Endothelial cell of umbilical vein (primary cell): ENCODE measurements at regions not wholly inside any gene's neighbourhood (a gene's known extent, or its start where the extent isn't known, plus 50 kb on each side); places are given as distances from the start of the nearest gene placed in this dataset.

ENCODE experiments used
- BruUV-seq: library from RNA; stranded (reverse); fragments of 400-500 nt; replicated peaks from 2 replicates; lab custom pipeline; 2021; lab: Mats Ljungman, UMichigan
- CTCF ChIA-PET: fragments of 300-600, 350-600 bp; sonication (Branson Sonifier 250); formaldehyde crosslinking; loops from one replicate; lab custom pipeline; 2021; ENCODE audit warnings: antibody characterized with exemption, inconsistent platforms; lab: Charles Lee
- POLR2A ChIA-PET: fragments of 300-600, 350-600 bp; sonication (Branson Sonifier 250); formaldehyde crosslinking; loops from one replicate; lab custom pipeline; 2021; ENCODE audit warnings: antibody characterized with exemption, inconsistent platforms; lab: Charles Lee
- DNase-seq: peaks from one replicate; pipeline ENCODE4 v3.0.0-alpha.2; 2011; ENCODE audit warnings: low read depth, low spot score
- FAIRE-seq: peaks from 2 replicates; lab custom pipeline; 2011; peaks lifted over from hg19 to GRCh38; lab: Jason Lieb, UNC
- H2AFZ ChIP-seq: 2 replicates; pipeline ENCODE4 v1.6.0; 2012; ENCODE audit warnings: low read depth, low read length, control low read depth, inconsistent platforms
- H3K27ac ChIP-seq: 2 replicates; pipeline ENCODE4 v1.5.1; 2011; ENCODE audit warnings: low read depth, mild to moderate bottlenecking, control low read depth, low read length, moderate library complexity; ENCODE audit not compliant: insufficient read depth
- H3K27me3 ChIP-seq, 2 experiments: 2 replicates each; pipeline versions ENCODE4 v1.6.0 to v1.6.1; 2011; ENCODE audit warnings: low read length in 2 of 2, mixed read lengths in 1 of 2; ENCODE audit not compliant: control insufficient read depth in 2 of 2, insufficient read depth in 2 of 2
- H3K36me3 ChIP-seq, 2 experiments: 2 replicates in 1 of 2; 3 replicates in 1 of 2; pipeline ENCODE4 v1.5.1; 2011; ENCODE audit warnings: low read length in 2 of 2, mild to moderate bottlenecking in 1 of 2, moderate library complexity in 1 of 2; ENCODE audit not compliant: control insufficient read depth in 2 of 2, insufficient read depth in 2 of 2; ENCODE audit errors: extremely low read depth in 1 of 2
- H3K4me1 ChIP-seq: 3 replicates; pipeline ENCODE4 v1.5.1; 2011; ENCODE audit warnings: mild to moderate bottlenecking, low read length; ENCODE audit not compliant: control insufficient read depth, insufficient read depth; ENCODE audit errors: extremely low read depth
- H3K4me2 ChIP-seq: 2 replicates; pipeline ENCODE4 v1.6.1; 2011; ENCODE audit warnings: low read length, control low read depth, mixed read lengths; ENCODE audit not compliant: insufficient read depth
- H3K4me3 ChIP-seq, 3 experiments: fragments of 200-600 bp in 1 of 3; sonication (generic), shearing (Covaris generic) in 1 of 3; replicated peaks in 1 of 3; 2 replicates each; pipeline ENCODE4 v1.5.1; 2011 to 2016; ENCODE audit warnings: control low read depth in 3 of 3, low read length in 3 of 3, mild to moderate bottlenecking in 2 of 3, inconsistent platforms in 1 of 3, low read depth in 1 of 3, moderate library complexity in 1 of 3; ENCODE audit not compliant: insufficient read depth in 1 of 3
- H3K79me2 ChIP-seq: 2 replicates; pipeline ENCODE4 v1.6.0; 2012; ENCODE audit warnings: low read length, inconsistent platforms; ENCODE audit not compliant: control insufficient read depth, insufficient read depth
- H3K9ac ChIP-seq: replicated peaks from 2 replicates; pipeline ENCODE3; 2011; ENCODE audit warnings: low read length, control low read depth; ENCODE audit not compliant: insufficient read depth; ENCODE audit errors: extremely low read depth
- H3K9me1 ChIP-seq: replicated peaks from 3 replicates; pipeline ENCODE4 v1.6.0; 2011; ENCODE audit warnings: mild to moderate bottlenecking, low read length; ENCODE audit not compliant: control insufficient read depth, insufficient read depth; ENCODE audit errors: extremely low read depth
- H3K9me3 ChIP-seq: replicated peaks from 2 replicates; pipeline ENCODE4 v1.5.1; 2012; ENCODE audit warnings: low read length, inconsistent platforms; ENCODE audit not compliant: control insufficient read depth, insufficient read depth
- H4K20me1 ChIP-seq: replicated peaks from 2 replicates; pipeline ENCODE3; 2011; ENCODE audit warnings: mild to moderate bottlenecking, low read length; ENCODE audit not compliant: control insufficient read depth, insufficient read depth; ENCODE audit errors: extremely low read depth
- CTCF ChIP-seq, 2 donors: IDR thresholded peaks; 1 replicate in 1 of 2; 2 replicates in 1 of 2; pipeline ENCODE4 v1.5.1; 2011; ENCODE audit warnings: low read length in 2 of 2, mild to moderate bottlenecking in 2 of 2, moderate library complexity in 2 of 2, control low read depth in 1 of 2, inconsistent platforms in 1 of 2, low read depth in 1 of 2; ENCODE audit not compliant: insufficient read depth in 1 of 2; ENCODE audit errors: extremely low read depth in 1 of 2
- EZH2 ChIP-seq: IDR thresholded peaks from 2 replicates; pipeline ENCODE4 v1.6.1; 2012; ENCODE audit warnings: borderline replicate concordance, low read depth, mild to moderate bottlenecking, moderate library complexity, low read length, inconsistent platforms; ENCODE audit not compliant: severe bottlenecking
- FOS ChIP-seq: IDR thresholded peaks from 2 replicates; pipeline ENCODE4 v1.6.1; 2011; ENCODE audit warnings: mild to moderate bottlenecking, low read length, moderate library complexity, borderline replicate concordance; ENCODE audit not compliant: insufficient read depth
- GATA2 ChIP-seq: IDR thresholded peaks from 2 replicates; pipeline ENCODE4 v1.7.0; 2011; ENCODE audit warnings: low read depth, mild to moderate bottlenecking, moderate library complexity, mixed read lengths, low read length; ENCODE audit not compliant: insufficient read length, insufficient read depth
- JUN ChIP-seq: IDR thresholded peaks from 2 replicates; pipeline ENCODE4 v1.6.1; 2011; ENCODE audit warnings: borderline replicate concordance, low read depth; ENCODE audit not compliant: insufficient read length, insufficient read depth
- MAX ChIP-seq: IDR thresholded peaks from 2 replicates; pipeline ENCODE4 v1.6.1; 2011; ENCODE audit not compliant: insufficient read depth, insufficient read length
- MYC ChIP-seq: IDR thresholded peaks from one replicate; pipeline ENCODE4 v1.6.1; 2011; ENCODE audit warnings: mild to moderate bottlenecking, low read depth, low read length
- POLR2A ChIP-seq: IDR thresholded peaks from 2 replicates; pipeline ENCODE4 v1.6.1; 2012; ENCODE audit warnings: low read depth, mild to moderate bottlenecking, control low read depth, low read length
- dilution Hi-C: fragments of 300-500 bp; cut with MboI; formaldehyde crosslinking; loops from one replicate; pipeline ENCODE4 v1.15.0; 2019; ENCODE audit warnings: low sequenced_read_pairs; ENCODE audit not compliant: extremely low pct_ligation_motif_present
- intact Hi-C: fragments of 100-400 bp; cut with micrococcal nuclease; formaldehyde crosslinking; loops from one replicate; pipeline ENCODE4 v1.10.0; 2022

GRCh38 chr7:54674891-54675290 is 84.1 kb downstream of the SEC61G start:
- CTCF ChIA-PET, result no interaction called here
- no peak overlapping the region for H2AFZ ChIP-seq
- H4K20me1 ChIP-seq, result no peaks in the 10 kb centered on the region
- no peaks in the 10 kb centered on the region for H3K27me3 ChIP-seq
- no peak overlapping the region for H3K27ac ChIP-seq
- no peak overlapping the region for H3K9ac ChIP-seq
- dilution Hi-C loops, result no loop called here
- no peaks in the 10 kb centered on the region for H3K36me3 ChIP-seq
- H3K4me1 ChIP-seq, result no peaks in the 10 kb centered on the region
- intact Hi-C loops, result no loop called here
- H3K79me2 ChIP-seq, result no peaks in the 10 kb centered on the region
- BruUV-seq, result no TSS peak
- no peak overlapping the region for H3K4me3 ChIP-seq
- H3K4me2 ChIP-seq, result no peak overlapping the region
- POLR2A ChIA-PET, result no interaction called here
- TF ChIP-seq FOS (no peak), MYC (no peak), GATA2 (no peak), CTCF (IDR thresholded peaks at IDR 0.05; ENCODE audit: extremely low read depth in 1 of 2, insufficient read depth in 1 of 2, low read depth in 1 of 2, low read length in 2 of 2) (no peak), MAX (no peak), POLR2A (no peak), EZH2 (no peak), JUN (no peak)
- DNase-seq (no peak), FAIRE-seq (no peak)
- no peaks in the 10 kb centered on the region for H3K9me3 ChIP-seq
- H3K9me1 ChIP-seq, result no peaks in the 10 kb centered on the region
